ENCODE measurements at regions not wholly inside any gene's neighbourhood (a gene's known extent, or its start where the extent isn't known, plus 50 kb on each side); places are given as distances from the start of the nearest gene placed in this dataset.

DNA sequence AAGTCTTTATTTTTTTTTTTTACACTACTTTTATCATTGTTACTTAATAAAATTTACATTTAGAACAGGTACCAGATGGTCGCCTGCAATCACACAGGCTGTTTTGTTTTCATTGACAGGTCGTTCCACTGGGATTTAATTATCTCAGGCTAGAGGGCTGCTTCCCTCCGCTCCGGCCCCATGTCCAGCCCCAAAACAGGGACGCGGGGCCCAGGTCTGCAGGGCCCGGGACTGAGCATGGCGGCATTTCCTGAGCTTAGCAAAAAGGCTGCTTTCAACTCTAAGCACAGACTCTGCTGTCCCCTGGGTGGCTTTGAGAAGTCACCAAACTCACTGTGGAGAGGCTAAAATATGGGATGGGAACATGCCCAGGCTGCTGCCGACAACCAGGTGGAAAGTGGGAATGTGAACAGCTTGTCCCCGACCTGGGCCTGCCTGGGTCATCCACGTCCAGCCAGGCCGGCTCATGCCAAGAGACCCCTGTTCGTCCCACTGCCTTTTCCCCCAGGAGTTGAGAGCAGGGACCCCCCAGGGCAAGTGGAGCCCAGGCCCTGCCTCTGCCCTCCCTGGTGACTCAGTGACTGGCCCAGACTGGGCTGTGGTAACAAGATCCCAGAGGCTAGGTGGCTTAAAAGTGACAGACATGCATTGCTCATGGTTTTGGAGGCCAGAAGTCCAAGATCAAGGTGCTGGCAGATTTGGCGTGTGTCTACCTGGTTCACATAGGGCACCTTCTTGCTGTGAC is 150.0 kb downstream of the SHANK2 start:
- no peak overlapping the region for H3K4me3 Mint-ChIP-seq
- H3K4me3 ChIP-seq (ENCODE audit: low read length): no peak overlapping the region
- no peaks in the 10 kb centered on the region for H3K27me3 ChIP-seq (ENCODE audit: insufficient read depth, low read length, poor library complexity, severe bottlenecking)
- POLR2A ChIA-PET: no interaction called here
- peaks cover 0 to 2% (median 0%) of the 10 kb centered on the region in 5 donors for H3K9me3 Mint-ChIP-seq
- H3K9me3 ChIP-seq (ENCODE audit: low read length): no peaks in the 10 kb centered on the region
- H3K27ac Mint-ChIP-seq: peak overlapping the region in 1 of 8 donors; percentile 77
- no peaks in the 10 kb centered on the region for H3K36me3 ChIP-seq (ENCODE audit: insufficient read depth, low read length)
- DNase-seq: peak in 1 of 5 donors; percentile 40
- no peaks in the 10 kb centered on the region for H3K36me3 Mint-ChIP-seq
- H3K27ac ChIP-seq (ENCODE audit: low read depth, low read length): no peak overlapping the region
- H3K4me1 Mint-ChIP-seq: no peaks in the 10 kb centered on the region
- H3K27me3 Mint-ChIP-seq: peaks cover 2 to 4% of the 10 kb centered on the region in 2 donors
- no peaks in the 10 kb centered on the region for H3K4me1 ChIP-seq (ENCODE audit: insufficient read depth, low read length)
- CTCF ChIA-PET: no interaction called here

GRCh38 chr11:71101606-71102005 is 150.8 kb downstream of the SHANK2 start:
- CTCF ChIA-PET: no interaction called here
- H3K4me3 Mint-ChIP-seq: no peak overlapping the region
- peaks cover 2 to 4% of the 10 kb centered on the region in 2 donors for H3K27me3 Mint-ChIP-seq
- H3K9me3 ChIP-seq (ENCODE audit: low read length): no peaks in the 10 kb centered on the region
- DNase-seq: no peak
- no peak overlapping the region for H3K27ac Mint-ChIP-seq
- H3K27me3 ChIP-seq (ENCODE audit: insufficient read depth, low read length, poor library complexity, severe bottlenecking): no peaks in the 10 kb centered on the region
- H3K4me1 Mint-ChIP-seq: no peaks in the 10 kb centered on the region
- no peak overlapping the region for H3K4me3 ChIP-seq (ENCODE audit: low read length)
- no peak overlapping the region for H3K27ac ChIP-seq (ENCODE audit: low read depth, low read length)
- peaks cover 0 to 2% (median 0%) of the 10 kb centered on the region in 5 donors for H3K9me3 Mint-ChIP-seq
- no peaks in the 10 kb centered on the region for H3K4me1 ChIP-seq (ENCODE audit: insufficient read depth, low read length)
- POLR2A ChIA-PET: no interaction called here
- H3K36me3 ChIP-seq (ENCODE audit: insufficient read depth, low read length): no peaks in the 10 kb centered on the region
- H3K36me3 Mint-ChIP-seq: no peaks in the 10 kb centered on the region

- no peaks in the 10 kb centered on the region for H3K36me3 ChIP-seq (ENCODE audit: insufficient read depth, low read length)
- H3K9me3 ChIP-seq (ENCODE audit: low read length): no peaks in the 10 kb centered on the region
- no peak for DNase-seq
- no peak overlapping the region for H3K4me3 Mint-ChIP-seq
- H3K4me3 ChIP-seq (ENCODE audit: low read length): no peak overlapping the region
- ChIA-PET POLR2A (no interaction called here), CTCF (no interaction called here)
- peaks cover 2 to 4% of the 10 kb centered on the region in 2 donors for H3K27me3 Mint-ChIP-seq
- H3K9me3 Mint-ChIP-seq: peaks cover 0 to 2% (median 0%) of the 10 kb centered on the region in 5 donors
- no peak overlapping the region for H3K27ac Mint-ChIP-seq
- no peaks in the 10 kb centered on the region for H3K4me1 ChIP-seq (ENCODE audit: insufficient read depth, low read length)
- H3K27ac ChIP-seq (ENCODE audit: low read depth, low read length): no peak overlapping the region
- H3K4me1 Mint-ChIP-seq: no peaks in the 10 kb centered on the region
- no peaks in the 10 kb centered on the region for H3K36me3 Mint-ChIP-seq
- no peaks in the 10 kb centered on the region for H3K27me3 ChIP-seq (ENCODE audit: insufficient read depth, low read length, poor library complexity, severe bottlenecking)
Measured at GRCh38 chr11:71101046-71101445, 151.3 kb downstream of the SHANK2 start.

- ChIA-PET CTCF (no interaction called here), POLR2A (no interaction called here)
- no peaks in the 10 kb centered on the region for H3K27me3 ChIP-seq (ENCODE audit: insufficient read depth, low read length, poor library complexity, severe bottlenecking)
- no peaks in the 10 kb centered on the region for H3K4me1 Mint-ChIP-seq
- no peak overlapping the region for H3K27ac ChIP-seq (ENCODE audit: low read depth, low read length)
- H3K4me3 Mint-ChIP-seq: no peak overlapping the region
- peaks cover 0 to 2% (median 0%) of the 10 kb centered on the region in 5 donors for H3K9me3 Mint-ChIP-seq
- H3K36me3 ChIP-seq (ENCODE audit: insufficient read depth, low read length): no peaks in the 10 kb centered on the region
- H3K4me3 ChIP-seq (ENCODE audit: low read length): no peak overlapping the region
- H3K36me3 Mint-ChIP-seq: no peaks in the 10 kb centered on the region
- no peaks in the 10 kb centered on the region for H3K4me1 ChIP-seq (ENCODE audit: insufficient read depth, low read length)
- H3K27ac Mint-ChIP-seq: no peak overlapping the region
- H3K27me3 Mint-ChIP-seq: peaks cover 2 to 4% of the 10 kb centered on the region in 2 donors
- H3K9me3 ChIP-seq (ENCODE audit: low read length): no peaks in the 10 kb centered on the region
- no peak for DNase-seq
Measured at GRCh38 chr11:71098776-71099175, 153.6 kb downstream of the SHANK2 start.

DNA sequence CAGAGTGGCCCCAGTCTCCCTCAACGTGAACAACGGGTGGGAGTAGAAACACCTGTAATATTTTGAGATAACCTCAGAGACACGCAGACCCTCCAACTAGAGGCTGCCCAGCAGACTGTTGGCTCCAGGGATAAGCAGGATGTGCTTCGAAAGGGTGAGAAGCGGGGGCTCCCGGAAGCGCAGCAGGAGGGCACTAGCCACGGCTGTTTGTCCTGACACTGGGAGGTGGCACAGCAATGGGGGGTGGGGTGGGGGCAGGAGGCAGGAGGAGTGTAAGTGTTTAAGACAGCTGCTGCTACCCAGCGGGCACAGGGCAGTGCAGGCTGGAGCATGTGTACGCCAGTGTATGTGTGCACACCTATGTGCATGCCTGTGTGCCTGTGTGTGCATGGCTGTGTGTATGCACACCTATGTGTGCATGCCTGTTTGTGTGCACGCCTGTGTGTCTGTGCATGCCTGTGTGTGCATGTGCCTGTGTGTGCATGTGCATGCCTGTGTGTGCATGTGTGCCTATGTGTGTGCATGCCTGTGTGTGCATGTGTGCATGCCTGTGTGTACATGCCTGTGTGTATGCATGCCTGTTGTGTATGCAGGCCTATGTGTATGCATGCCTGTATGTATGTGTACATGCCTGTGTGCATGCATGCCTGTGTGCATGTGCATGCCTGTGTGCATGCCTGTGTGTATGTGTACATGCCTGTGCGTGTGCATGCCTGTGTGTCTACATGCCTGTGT is 154.7 kb downstream of the SHANK2 start:
- POLR2A ChIA-PET: no interaction called here
- Mint-ChIP-seq H3K9me3 (peaks cover 0 to 4% (median 0%) of the 10 kb centered on the region in 5 donors), H3K27ac (no peak overlapping the region), H3K27me3 (peaks cover 2 to 4% of the 10 kb centered on the region in 2 donors), H3K4me1 (no peaks in the 10 kb centered on the region), H3K4me3 (no peak overlapping the region), H3K36me3 (no peaks in the 10 kb centered on the region)
- H3K27ac ChIP-seq (ENCODE audit: low read depth, low read length): no peak overlapping the region
- H3K27me3 ChIP-seq (ENCODE audit: insufficient read depth, low read length, poor library complexity, severe bottlenecking): no peaks in the 10 kb centered on the region
- CTCF ChIA-PET: no interaction called here
- H3K9me3 ChIP-seq (ENCODE audit: low read length): no peaks in the 10 kb centered on the region
- no peaks in the 10 kb centered on the region for H3K36me3 ChIP-seq (ENCODE audit: insufficient read depth, low read length)
- no peak for DNase-seq
- no peak overlapping the region for H3K4me3 ChIP-seq (ENCODE audit: low read length)
- no peaks in the 10 kb centered on the region for H3K4me1 ChIP-seq (ENCODE audit: insufficient read depth, low read length)

DNA sequence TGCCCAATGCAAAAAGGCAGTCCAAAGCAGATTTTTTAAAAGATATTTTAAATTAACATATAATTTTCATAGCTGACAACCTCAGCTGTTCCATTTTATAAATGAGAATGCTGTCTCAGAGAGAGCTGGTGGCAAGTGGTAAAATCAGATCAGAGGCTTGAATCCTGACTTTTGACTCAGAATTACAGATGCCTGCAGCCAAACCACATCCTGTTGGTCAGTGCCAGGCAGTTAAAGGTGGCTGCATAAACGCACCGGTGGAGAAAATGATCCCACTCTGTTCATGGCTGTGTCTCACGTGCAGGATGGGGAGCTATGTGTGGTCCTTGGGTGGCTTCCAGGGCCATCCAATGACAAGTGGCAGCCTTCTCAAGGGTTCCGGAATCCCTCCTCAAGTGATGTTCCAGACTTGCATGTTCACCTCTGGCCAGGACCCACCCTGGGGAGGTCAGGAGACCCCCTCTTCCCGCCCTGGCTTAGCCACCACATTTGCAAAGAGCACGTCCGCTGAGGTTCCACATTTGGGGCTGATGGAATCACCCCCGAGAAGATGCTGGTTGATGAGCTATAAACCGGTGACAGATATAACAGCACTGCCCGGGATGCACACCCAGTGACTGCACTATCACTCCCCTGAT is 155.5 kb downstream of the SHANK2 start:
- Histone ChIP-seq H3K9me3 (ENCODE audit: low read length) (no peaks in the 10 kb centered on the region), H3K36me3 (ENCODE audit: insufficient read depth, low read length) (no peaks in the 10 kb centered on the region), H3K4me3 (ENCODE audit: low read length) (no peak overlapping the region), H3K27me3 (ENCODE audit: insufficient read depth, low read length, poor library complexity, severe bottlenecking) (no peaks in the 10 kb centered on the region), H3K27ac (ENCODE audit: low read depth, low read length) (no peak overlapping the region), H3K4me1 (ENCODE audit: insufficient read depth, low read length) (no peaks in the 10 kb centered on the region)
- Mint-ChIP-seq H3K4me1 (no peaks in the 10 kb centered on the region), H3K36me3 (no peaks in the 10 kb centered on the region), H3K9me3 (peaks cover 0 to 5% (median 0%) of the 10 kb centered on the region in 5 donors), H3K27ac (no peak overlapping the region), H3K4me3 (no peak overlapping the region), H3K27me3 (peaks cover 2 to 4% of the 10 kb centered on the region in 2 donors)
- ChIA-PET POLR2A (no interaction called here), CTCF (no interaction called here)
- no peak for DNase-seq

DNA sequence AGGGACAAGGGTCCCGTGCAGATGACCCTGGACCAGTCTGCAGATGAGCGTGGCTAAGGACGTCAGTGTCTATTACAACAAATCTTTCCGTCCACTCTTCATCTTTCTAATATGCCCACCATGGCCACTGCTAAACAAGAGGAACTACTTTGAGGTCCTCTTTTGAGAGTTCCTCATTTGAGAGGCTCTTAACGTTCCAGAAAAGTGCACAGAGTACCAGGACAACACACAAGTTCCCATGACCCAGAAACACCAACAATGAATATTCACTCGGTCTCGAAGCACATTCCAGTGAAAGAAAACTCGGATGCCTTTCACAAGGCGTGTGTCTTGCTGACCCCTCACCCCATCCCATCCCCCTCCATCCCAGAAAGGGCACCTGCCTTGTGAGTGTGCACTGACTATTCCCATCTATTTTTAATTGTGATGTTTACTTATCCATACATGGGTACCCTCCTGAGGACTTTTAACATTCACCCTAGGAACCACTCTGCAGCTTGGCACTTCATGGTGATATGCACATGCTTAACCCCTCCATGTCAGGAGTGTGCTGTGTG is 157.0 kb downstream of the SHANK2 start:
- Mint-ChIP-seq H3K27me3 (peaks cover 2 to 4% of the 10 kb centered on the region in 2 donors), H3K4me3 (no peak overlapping the region), H3K4me1 (no peaks in the 10 kb centered on the region), H3K27ac (no peak overlapping the region), H3K9me3 (peaks cover 0 to 5% (median 0%) of the 10 kb centered on the region in 5 donors), H3K36me3 (no peaks in the 10 kb centered on the region)
- POLR2A ChIA-PET: no interaction called here
- CTCF ChIA-PET: no interaction called here
- H3K4me3 ChIP-seq (ENCODE audit: low read length): no peak overlapping the region
- no peak for DNase-seq
- no peaks in the 10 kb centered on the region for H3K36me3 ChIP-seq (ENCODE audit: insufficient read depth, low read length)
- no peak overlapping the region for H3K27ac ChIP-seq (ENCODE audit: low read depth, low read length)
- H3K4me1 ChIP-seq (ENCODE audit: insufficient read depth, low read length): no peaks in the 10 kb centered on the region
- no peaks in the 10 kb centered on the region for H3K27me3 ChIP-seq (ENCODE audit: insufficient read depth, low read length, poor library complexity, severe bottlenecking)
- no peaks in the 10 kb centered on the region for H3K9me3 ChIP-seq (ENCODE audit: low read length)
